Naive thymus-derived CD8-positive, alpha-beta T cell (primary cell): ENCODE measurements at regions not wholly inside any gene's neighbourhood (a gene's known extent, or its start where the extent isn't known, plus 50 kb on each side); places are given as distances from the start of the nearest gene placed in this dataset.
"Not testable (repeated sequence)": the region's sequence is repeated elsewhere in the genome, so short reads cannot be mapped to it uniquely, and the experiment has no call there.

ENCODE experiments used
- ATAC-seq, 2 donors: fragments of 150-1000 bp; cut with Tn5 transposase in 1 of 2; sonication (Bioruptor Pico), chemical (Tn5 transposase) in 1 of 2; 1 replicate in 1 of 2; 2 replicates in 1 of 2; pipeline ENCODE4 v1.10.0; 2021; ENCODE audit warnings: mild to moderate bottlenecking in 2 of 2, moderate library complexity in 2 of 2
- POLR2A ChIA-PET: fragments of 350-600 bp; sonication (Branson Sonifier 250); formaldehyde crosslinking; loops from one replicate; lab custom pipeline; 2021; ENCODE audit warnings: antibody characterized with exemption; lab: Charles Lee
- DNase-seq, 10 donors: peaks; one replicate each; pipeline versions ENCODE4 v3.0.0 to v3.0.0-alpha.2; 2020 to 2022
- H3K27ac Mint-ChIP-seq, 10 donors: one replicate each; pipeline ENCODE4 v1.8.0; 2020 to 2022; ENCODE audit warnings: mild to moderate bottlenecking in 10 of 10, mixed read lengths in 10 of 10, moderate library complexity in 4 of 10, inconsistent platforms in 1 of 10
- H3K27me3 Mint-ChIP-seq, 5 donors: one replicate each; pipeline ENCODE4 v1.8.0; 2021 to 2022; ENCODE audit warnings: mixed read lengths in 5 of 5
- H3K36me3 Mint-ChIP-seq, 3 donors: one replicate each; pipeline ENCODE4 v1.8.0; 2020 to 2022; ENCODE audit warnings: mixed read lengths in 3 of 3, mild to moderate bottlenecking in 2 of 3, inconsistent platforms in 1 of 3
- H3K4me1 Mint-ChIP-seq, 4 donors: one replicate each; pipeline ENCODE4 v1.8.0; 2021 to 2022; ENCODE audit warnings: mixed read lengths in 4 of 4
- H3K4me3 Mint-ChIP-seq, 10 donors: one replicate each; pipeline ENCODE4 v1.8.0; 2020 to 2022; ENCODE audit warnings: mild to moderate bottlenecking in 10 of 10, mixed read lengths in 10 of 10, moderate library complexity in 6 of 10, inconsistent platforms in 1 of 10
- H3K9me3 Mint-ChIP-seq, 9 donors: one replicate each; pipeline ENCODE4 v1.8.0; 2020 to 2022; ENCODE audit warnings: mixed read lengths in 9 of 9, mild to moderate bottlenecking in 3 of 9, inconsistent platforms in 1 of 9, moderate library complexity in 1 of 9

- peaks cover 0 to 4% (median 0%) of the 10 kb centered on the region in 9 donors for H3K9me3 Mint-ChIP-seq
- no peak for ATAC-seq
- no peak for DNase-seq
- no peak overlapping the region for H3K4me3 Mint-ChIP-seq
- no peaks in the 10 kb centered on the region for H3K36me3 Mint-ChIP-seq
- no peaks in the 10 kb centered on the region for H3K27me3 Mint-ChIP-seq
- no peak overlapping the region for H3K27ac Mint-ChIP-seq
- POLR2A ChIA-PET, result no interaction called here
- no peaks in the 10 kb centered on the region for H3K4me1 Mint-ChIP-seq
These were observed 861.1 kb downstream of the DACH1 start for GRCh38 chr13:71005919-71006318.

DNA sequence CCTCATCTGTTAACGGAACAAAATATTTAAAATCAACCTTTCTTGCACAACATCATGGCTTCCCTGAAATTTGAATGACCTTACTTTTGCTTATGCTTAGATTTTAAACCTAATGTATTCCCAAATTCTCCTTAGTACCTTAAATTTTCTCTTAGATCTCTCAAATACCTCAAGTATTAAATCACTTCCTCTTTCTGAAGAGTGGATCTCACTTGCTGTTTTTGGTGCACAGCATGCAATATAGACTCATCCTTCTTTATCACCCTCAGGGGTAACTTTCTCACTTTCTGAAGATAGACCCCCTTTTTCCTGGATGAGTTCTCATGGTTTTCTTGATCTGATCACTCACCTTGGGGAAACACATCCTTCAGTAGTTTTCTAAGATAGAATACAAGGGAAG lies 871.7 kb downstream of the DACH1 start:
- H3K4me3 Mint-ChIP-seq, result no peak overlapping the region
- POLR2A ChIA-PET, result no interaction called here
- no peak for DNase-seq
- peaks cover 0 to 8% (median 0%) of the 10 kb centered on the region in 9 donors for H3K9me3 Mint-ChIP-seq
- ATAC-seq, result no peak
- no peaks in the 10 kb centered on the region for H3K27me3 Mint-ChIP-seq
- no peak overlapping the region for H3K27ac Mint-ChIP-seq
- no peaks in the 10 kb centered on the region for H3K36me3 Mint-ChIP-seq
- no peaks in the 10 kb centered on the region for H3K4me1 Mint-ChIP-seq

- Mint-ChIP-seq H3K4me3 (no peak overlapping the region), H3K9me3 (peaks cover 0 to 8% (median 0%) of the 10 kb centered on the region in 9 donors), H3K27me3 (no peaks in the 10 kb centered on the region), H3K36me3 (no peaks in the 10 kb centered on the region), H3K4me1 (no peaks in the 10 kb centered on the region), H3K27ac (no peak overlapping the region)
- POLR2A ChIA-PET, result no interaction called here
- no peak for DNase-seq
- ATAC-seq, result no peak
These were observed 872.8 kb downstream of the DACH1 start for GRCh38 chr13:70994191-70994590.

GRCh38 chr13:70987043-70987442 lies 878.8 kb upstream of the KLHL1 start:
- Mint-ChIP-seq H3K27me3 (no peaks in the 10 kb centered on the region), H3K4me1 (no peaks in the 10 kb centered on the region), H3K9me3 (peaks cover 0 to 13% (median 2%) of the 10 kb centered on the region in 9 donors), H3K4me3 (no peak overlapping the region), H3K27ac (no peak overlapping the region), H3K36me3 (no peaks in the 10 kb centered on the region)
- ATAC-seq, result no peak
- POLR2A ChIA-PET, result no interaction called here
- no peak for DNase-seq

GRCh38 chr13:70985371-70985770 lies 877.1 kb upstream of the KLHL1 start:
- POLR2A ChIA-PET, result no interaction called here

GRCh38 chr13:70981219-70981618 lies 873.0 kb upstream of the KLHL1 start:
- H3K9me3 Mint-ChIP-seq, result not testable (repeated sequence)

More at GRCh38 chr13:70985371-70985770, 877.1 kb upstream of the KLHL1 start:
- DNase-seq, result no peak
- Mint-ChIP-seq H3K4me3 (no peak overlapping the region), H3K36me3 (no peaks in the 10 kb centered on the region), H3K9me3 (peaks cover 0 to 13% (median 2%) of the 10 kb centered on the region in 9 donors), H3K4me1 (no peaks in the 10 kb centered on the region), H3K27me3 (no peaks in the 10 kb centered on the region), H3K27ac (no peak overlapping the region)
- ATAC-seq, result no peak

DNA sequence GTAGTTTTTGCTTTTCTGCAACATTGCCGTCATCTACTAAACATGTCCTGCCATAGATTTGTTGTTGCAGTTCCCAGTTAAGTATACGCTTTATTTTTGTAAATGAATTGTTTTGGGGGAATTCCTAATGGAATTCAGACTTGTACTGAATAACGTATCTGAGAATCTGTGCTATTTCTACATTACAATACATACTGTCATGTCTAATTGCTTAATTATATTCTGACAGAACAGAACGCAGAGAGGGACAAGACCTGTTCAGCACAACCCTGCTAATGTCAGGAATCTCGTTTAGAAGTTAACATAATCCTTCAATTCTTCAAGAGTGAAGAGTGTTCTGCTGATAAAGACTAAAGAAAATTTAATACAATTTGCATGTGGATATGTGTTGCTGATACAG lies 861.1 kb upstream of the KLHL1 start:
- no peaks in the 10 kb centered on the region for H3K27me3 Mint-ChIP-seq
- peaks cover 0 to 8% (median 0%) of the 10 kb centered on the region in 9 donors for H3K9me3 Mint-ChIP-seq
- POLR2A ChIA-PET, result no interaction called here
- no peak for ATAC-seq
- DNase-seq, result no peak
- no peak overlapping the region for H3K4me3 Mint-ChIP-seq
- H3K4me1 Mint-ChIP-seq, result no peaks in the 10 kb centered on the region
- no peaks in the 10 kb centered on the region for H3K36me3 Mint-ChIP-seq
- no peak overlapping the region for H3K27ac Mint-ChIP-seq

More at GRCh38 chr13:70981219-70981618, 873.0 kb upstream of the KLHL1 start:
- H3K4me1 Mint-ChIP-seq, H3K27ac Mint-ChIP-seq, H3K36me3 Mint-ChIP-seq, ATAC-seq, H3K4me3 Mint-ChIP-seq, POLR2A ChIA-PET, H3K27me3 Mint-ChIP-seq, DNase-seq: not testable (repeated sequence)

DNA sequence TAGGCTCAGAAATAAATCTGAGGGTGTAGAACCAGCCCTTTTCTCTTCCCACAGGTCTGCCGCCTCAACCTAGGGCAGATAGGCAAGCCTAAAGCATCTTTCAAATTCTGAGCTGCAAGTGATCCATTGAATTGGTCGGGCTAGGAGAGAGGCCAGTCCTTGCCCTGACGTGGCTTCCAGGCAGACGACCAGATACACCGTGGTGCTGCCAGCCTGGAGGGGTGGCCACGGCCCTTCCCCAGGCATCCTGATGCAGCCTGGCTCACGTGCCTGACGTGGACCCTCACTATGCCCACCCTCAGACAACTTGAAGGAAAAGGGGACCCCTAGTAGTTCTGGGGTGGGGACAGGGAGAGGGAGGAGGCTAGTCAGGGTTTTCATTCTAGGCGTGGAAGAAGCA lies 859.3 kb upstream of the KLHL1 start:
- POLR2A ChIA-PET, result no interaction called here
- Mint-ChIP-seq H3K27me3 (no peaks in the 10 kb centered on the region), H3K9me3 (peaks cover 0 to 10% (median 0%) of the 10 kb centered on the region in 9 donors), H3K4me1 (no peaks in the 10 kb centered on the region), H3K36me3 (no peaks in the 10 kb centered on the region), H3K4me3 (no peak overlapping the region), H3K27ac (no peak overlapping the region)
- ATAC-seq (no peak), DNase-seq (no peak)

GRCh38 chr13:70964874-70965273 lies 856.6 kb upstream of the KLHL1 start:
- Mint-ChIP-seq H3K27me3 (no peaks in the 10 kb centered on the region), H3K36me3 (no peaks in the 10 kb centered on the region), H3K9me3 (peaks cover 0 to 10% (median 0%) of the 10 kb centered on the region in 9 donors), H3K27ac (no peak overlapping the region), H3K4me1 (no peaks in the 10 kb centered on the region), H3K4me3 (no peak overlapping the region)
- DNase-seq, result no peak
- no peak for ATAC-seq
- POLR2A ChIA-PET, result no interaction called here

GRCh38 chr13:70964124-70964523 lies 855.9 kb upstream of the KLHL1 start:
- H3K9me3 Mint-ChIP-seq, result peaks cover 0 to 10% (median 0%) of the 10 kb centered on the region in 9 donors
- POLR2A ChIA-PET, result no interaction called here
- no peak for ATAC-seq
- H3K36me3 Mint-ChIP-seq, result no peaks in the 10 kb centered on the region
- no peaks in the 10 kb centered on the region for H3K4me1 Mint-ChIP-seq
- H3K27ac Mint-ChIP-seq, result no peak overlapping the region
- no peak overlapping the region for H3K4me3 Mint-ChIP-seq
- DNase-seq, result no peak
- H3K27me3 Mint-ChIP-seq, result no peaks in the 10 kb centered on the region

DNA sequence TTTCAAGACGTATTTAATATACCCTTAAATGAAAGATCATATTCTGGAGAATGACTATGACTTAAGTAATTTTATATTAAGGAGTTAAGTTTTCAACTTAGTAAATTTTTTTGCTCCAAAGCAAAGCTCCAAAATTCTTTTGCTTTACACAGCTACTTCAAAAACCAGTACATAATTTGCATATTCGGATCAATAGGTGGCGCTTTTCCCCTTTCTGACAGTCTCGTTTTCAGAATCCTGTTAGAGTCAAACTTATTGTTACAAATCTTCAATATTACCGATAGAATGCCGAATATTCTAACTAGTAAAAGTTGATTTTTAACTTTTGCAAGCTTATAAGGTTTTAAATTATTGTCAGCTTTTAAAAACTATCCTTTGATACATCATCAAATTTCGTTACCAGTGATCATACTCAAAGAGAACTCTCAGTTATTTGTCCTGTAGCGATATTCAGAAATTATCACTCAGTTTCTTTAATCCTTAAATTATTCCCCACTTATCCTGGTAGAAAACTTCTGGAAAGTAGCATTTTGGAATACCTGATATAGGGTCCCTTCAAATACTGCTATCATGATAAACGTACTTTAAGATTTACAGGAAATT lies 852.7 kb upstream of the KLHL1 start:
- Mint-ChIP-seq H3K4me3 (no peak overlapping the region), H3K36me3 (no peaks in the 10 kb centered on the region), H3K9me3 (peaks cover 0 to 10% (median 0%) of the 10 kb centered on the region in 9 donors), H3K27me3 (no peaks in the 10 kb centered on the region), H3K4me1 (no peaks in the 10 kb centered on the region), H3K27ac (no peak overlapping the region)
- DNase-seq (no peak), ATAC-seq (no peak)
- POLR2A ChIA-PET, result no interaction called here

DNA sequence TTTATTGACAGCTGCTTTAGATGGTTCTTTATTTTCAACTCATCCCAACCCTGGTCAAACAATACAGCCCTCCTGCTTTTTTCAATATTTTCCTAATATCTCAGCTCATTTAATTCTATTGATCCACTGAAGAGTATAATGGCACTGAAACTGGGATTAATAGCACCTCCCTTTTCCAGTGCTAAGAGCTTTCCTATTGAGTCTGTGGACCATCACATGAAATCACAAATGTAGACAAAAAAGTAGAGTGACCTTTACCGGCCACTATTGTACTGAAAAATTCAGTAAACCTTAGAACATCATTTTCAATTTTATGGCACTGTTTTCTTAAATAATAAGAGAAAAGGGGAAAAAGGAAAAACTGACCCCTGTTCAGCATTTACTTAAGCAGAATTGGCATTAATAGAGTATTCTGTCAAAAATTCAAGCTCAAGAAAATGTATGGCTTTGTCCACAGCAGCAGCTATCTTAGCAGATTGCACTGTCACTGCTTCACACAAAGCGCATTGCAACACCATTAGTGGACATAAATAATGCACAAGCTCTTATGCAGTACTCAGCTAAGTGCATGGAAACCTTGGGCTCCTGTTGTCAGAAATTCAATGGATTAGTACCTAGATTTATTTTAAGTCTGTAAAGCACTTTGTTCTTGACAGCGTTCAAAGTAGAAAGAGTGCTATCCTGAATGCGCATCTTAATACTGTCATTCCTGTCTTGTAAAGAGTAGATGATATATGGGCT lies 851.0 kb upstream of the KLHL1 start:
- peaks cover 0 to 3% (median 0%) of the 10 kb centered on the region in 9 donors for H3K9me3 Mint-ChIP-seq
- no peak overlapping the region for H3K4me3 Mint-ChIP-seq
- no peak for DNase-seq
- H3K27me3 Mint-ChIP-seq, result no peaks in the 10 kb centered on the region
- H3K36me3 Mint-ChIP-seq, result no peaks in the 10 kb centered on the region
- H3K27ac Mint-ChIP-seq, result no peak overlapping the region
- H3K4me1 Mint-ChIP-seq, result no peaks in the 10 kb centered on the region
- POLR2A ChIA-PET, result no interaction called here
- ATAC-seq, result no peak

- H3K36me3 Mint-ChIP-seq, result no peaks in the 10 kb centered on the region
- POLR2A ChIA-PET, result no interaction called here
These were observed 847.6 kb upstream of the KLHL1 start for GRCh38 chr13:70955887-70956286.

More at GRCh38 chr13:70955887-70956286, 847.6 kb upstream of the KLHL1 start:
- no peaks in the 10 kb centered on the region for H3K27me3 Mint-ChIP-seq
- peaks cover 0 to 1% (median 0%) of the 10 kb centered on the region in 9 donors for H3K9me3 Mint-ChIP-seq
- no peaks in the 10 kb centered on the region for H3K4me1 Mint-ChIP-seq
- no peak for DNase-seq
- no peak overlapping the region for H3K4me3 Mint-ChIP-seq
- ATAC-seq, result no peak
- no peak overlapping the region for H3K27ac Mint-ChIP-seq
